NB4 (cell line): ENCODE measurements at regions not wholly inside any gene's neighbourhood (a gene's known extent, or its start where the extent isn't known, plus 50 kb on each side); places are given as distances from the start of the nearest gene placed in this dataset.

ENCODE experiments used
- DNase-seq: peaks from one replicate; pipeline ENCODE4 v3.0.0; 2010; ENCODE audit warnings: low read depth
- H3K4me3 ChIP-seq: one replicate; pipeline ENCODE4 v1.5.1; 2011; ENCODE audit warnings: mild to moderate bottlenecking, low read depth, low read length, moderate library complexity
- MYC ChIP-seq: IDR thresholded peaks from 2 replicates; pipeline ENCODE4 v1.6.1; 2011; ENCODE audit warnings: low read depth, low read length
- POLR2A ChIP-seq: IDR thresholded peaks from 2 replicates; pipeline ENCODE4 v1.6.1; 2011; ENCODE audit warnings: mild to moderate bottlenecking; ENCODE audit not compliant: insufficient read length; ENCODE audit errors: extremely low read depth
- TF ChIP-seq, protein P1 (sequence below): IDR thresholded peaks from 2 replicates; pipeline ENCODE4 v1.6.1; 2011; ENCODE audit warnings: low read depth, low read length
- TF ChIP-seq, protein P2 (sequence below): IDR thresholded peaks from one replicate; pipeline ENCODE4 v1.5.1; 2012; ENCODE audit warnings: low read depth, low read length

DNA sequence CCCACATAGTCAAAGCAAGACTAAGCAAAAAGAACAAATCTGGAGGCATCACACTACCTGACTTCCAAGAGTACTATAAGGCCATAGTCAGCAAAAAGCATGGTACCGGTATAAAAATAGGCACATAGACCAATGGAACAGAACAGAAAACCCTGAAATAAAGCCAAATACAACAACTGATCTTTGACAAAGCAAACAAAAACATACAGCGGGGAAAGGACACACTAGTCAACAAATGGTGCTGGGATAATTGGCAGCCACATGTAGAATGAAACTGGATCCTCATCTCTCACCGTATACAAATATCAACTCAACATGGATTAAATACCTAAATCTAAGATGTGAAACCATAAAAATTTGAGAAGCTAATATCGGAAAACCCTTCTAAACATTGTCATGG lies 819.3 kb upstream of the FRG1 start:
- TF ChIP-seq POLR2A: no peak
- no peak for TF ChIP-seq MYC
- TF ChIP-seq, protein P1, sequence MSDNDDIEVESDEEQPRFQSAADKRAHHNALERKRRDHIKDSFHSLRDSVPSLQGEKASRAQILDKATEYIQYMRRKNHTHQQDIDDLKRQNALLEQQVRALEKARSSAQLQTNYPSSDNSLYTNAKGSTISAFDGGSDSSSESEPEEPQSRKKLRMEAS: no peak
- TF ChIP-seq, protein P2, sequence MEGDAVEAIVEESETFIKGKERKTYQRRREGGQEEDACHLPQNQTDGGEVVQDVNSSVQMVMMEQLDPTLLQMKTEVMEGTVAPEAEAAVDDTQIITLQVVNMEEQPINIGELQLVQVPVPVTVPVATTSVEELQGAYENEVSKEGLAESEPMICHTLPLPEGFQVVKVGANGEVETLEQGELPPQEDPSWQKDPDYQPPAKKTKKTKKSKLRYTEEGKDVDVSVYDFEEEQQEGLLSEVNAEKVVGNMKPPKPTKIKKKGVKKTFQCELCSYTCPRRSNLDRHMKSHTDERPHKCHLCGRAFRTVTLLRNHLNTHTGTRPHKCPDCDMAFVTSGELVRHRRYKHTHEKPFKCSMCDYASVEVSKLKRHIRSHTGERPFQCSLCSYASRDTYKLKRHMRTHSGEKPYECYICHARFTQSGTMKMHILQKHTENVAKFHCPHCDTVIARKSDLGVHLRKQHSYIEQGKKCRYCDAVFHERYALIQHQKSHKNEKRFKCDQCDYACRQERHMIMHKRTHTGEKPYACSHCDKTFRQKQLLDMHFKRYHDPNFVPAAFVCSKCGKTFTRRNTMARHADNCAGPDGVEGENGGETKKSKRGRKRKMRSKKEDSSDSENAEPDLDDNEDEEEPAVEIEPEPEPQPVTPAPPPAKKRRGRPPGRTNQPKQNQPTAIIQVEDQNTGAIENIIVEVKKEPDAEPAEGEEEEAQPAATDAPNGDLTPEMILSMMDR: no peak
- H3K4me3 ChIP-seq: no peak overlapping the region
- no peak for DNase-seq

DNA sequence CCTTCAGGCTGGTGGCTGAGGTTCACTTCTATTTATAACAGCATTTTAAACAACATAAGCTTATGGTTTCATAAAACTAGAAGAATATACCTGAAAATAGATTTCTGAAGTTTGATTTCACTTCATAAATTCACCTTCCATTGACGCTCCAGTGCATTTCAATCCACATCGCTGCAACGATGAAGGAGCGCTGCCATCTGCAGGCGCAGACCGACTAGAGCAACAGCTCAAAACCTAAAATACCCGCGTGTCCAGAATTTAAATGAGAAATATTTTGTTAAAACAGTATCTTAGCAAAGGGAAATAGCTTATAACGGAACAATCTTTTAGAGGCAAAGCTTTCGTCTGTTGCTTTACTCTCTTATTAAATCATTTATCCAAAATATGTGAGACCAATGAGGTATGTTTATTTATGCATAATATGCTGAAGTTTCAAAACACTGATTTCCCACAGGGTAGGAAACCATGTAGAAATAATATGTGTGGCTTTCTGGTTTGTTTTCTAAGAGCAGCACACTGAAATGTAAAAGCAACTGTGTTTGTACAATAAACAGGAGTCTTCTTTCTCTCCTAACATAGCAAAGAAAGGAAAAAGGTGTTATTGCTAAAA lies 816.4 kb upstream of the FRG1 start:
- peak; percentile 26 for DNase-seq
- TF ChIP-seq, protein P2: peak; percentile 57
- TF ChIP-seq, protein P1: no peak
- H3K4me3 ChIP-seq: no peak overlapping the region

DNA sequence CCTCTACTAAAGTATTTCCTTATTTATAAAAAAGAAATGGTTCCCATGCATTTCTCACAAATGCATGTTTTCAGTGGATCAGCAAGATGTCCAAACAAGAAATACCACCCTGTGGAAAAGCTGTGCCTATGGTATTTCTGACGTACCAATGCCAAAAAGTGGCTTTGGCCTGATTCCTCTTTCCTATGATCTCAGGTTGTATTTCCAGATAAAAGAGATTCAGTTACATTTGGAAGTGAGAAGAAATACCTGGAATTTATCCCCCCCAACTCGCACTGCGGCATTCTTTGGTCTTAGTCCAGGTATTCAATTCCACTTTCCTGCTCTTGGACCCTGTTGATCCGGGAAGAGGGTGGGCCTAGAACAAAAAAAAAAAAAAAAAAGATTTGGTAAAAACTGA lies 815.9 kb upstream of the FRG1 start:
- no peak for DNase-seq
- TF ChIP-seq POLR2A: no peak
- TF ChIP-seq, protein P1: no peak
- TF ChIP-seq, protein P2: no peak
- TF ChIP-seq MYC: no peak
- H3K4me3 ChIP-seq: no peak overlapping the region

DNA sequence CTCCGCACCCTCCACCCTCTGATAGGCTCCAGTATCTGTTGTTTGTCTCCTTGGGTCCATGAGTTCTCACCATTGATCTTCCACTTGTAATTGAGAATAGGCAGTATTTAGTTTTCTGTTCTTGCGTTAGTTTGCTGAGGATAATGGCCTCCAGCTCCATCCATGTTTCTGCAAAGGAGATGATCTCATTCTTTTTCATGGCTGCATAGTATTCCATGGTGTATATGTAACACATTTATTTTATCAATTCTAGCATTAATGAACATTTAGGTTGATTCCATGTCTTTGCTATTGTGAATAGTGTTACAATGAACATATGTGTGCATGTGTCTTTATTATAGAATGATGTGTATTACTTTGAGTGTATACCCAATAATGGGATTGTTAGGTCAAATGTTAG lies 814.6 kb upstream of the FRG1 start:
- no peak for DNase-seq
- no peak overlapping the region for H3K4me3 ChIP-seq
- TF ChIP-seq POLR2A: no peak
- TF ChIP-seq MYC: no peak
- TF ChIP-seq, protein P2: no peak
- TF ChIP-seq, protein P1: no peak

DNA sequence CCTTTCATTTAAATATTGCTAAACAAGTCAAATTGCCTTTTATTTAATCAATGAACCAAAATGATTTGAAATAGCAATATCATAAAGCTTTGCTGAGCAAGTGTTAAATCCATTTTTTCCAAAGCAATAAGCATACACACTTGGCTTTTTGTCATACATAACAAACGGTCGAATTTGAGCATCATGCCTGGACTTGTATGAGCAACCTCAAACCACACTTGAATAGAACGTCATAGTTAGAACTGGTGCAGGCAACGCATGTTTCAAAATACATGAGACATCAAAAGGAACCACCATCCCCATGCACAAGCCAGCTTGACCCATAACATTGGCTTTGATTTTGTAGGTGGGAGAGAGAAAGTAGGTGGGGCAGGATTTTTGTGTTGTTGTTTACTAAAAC lies 812.3 kb upstream of the FRG1 start:
- DNase-seq: no peak
- no peak overlapping the region for H3K4me3 ChIP-seq
- TF ChIP-seq MYC (no peak), POLR2A (no peak)
- TF ChIP-seq, protein P1: no peak
- TF ChIP-seq, protein P2: no peak
